ENCODE measurements at regions not wholly inside any gene's neighbourhood (a gene's known extent, or its start where the extent isn't known, plus 50 kb on each side); places are given as distances from the start of the nearest gene placed in this dataset.

- FAIRE-seq (no peak), DNase-seq (ENCODE audit: low read depth in 1 of 2, low spot score in 1 of 2) (no peak), ATAC-seq (no peak)
- POLR2A ChIA-PET: no interaction called here
- no peaks in the 10 kb centered on the region for H3K9me3 ChIP-seq
- H3K27ac ChIP-seq: no peak overlapping the region
- CTCF ChIA-PET: no interaction called here
- TF ChIP-seq CBX2 (IDR thresholded peaks at IDR 0.05; ENCODE audit: borderline replicate concordance, low read depth) (no peak), ELK1 (IDR thresholded peaks at IDR 0.05; ENCODE audit: low read depth, low read length) (no peak), RFX5 (IDR thresholded peaks at IDR 0.05) (no peak), EHMT2 (IDR thresholded peaks at IDR 0.05; ENCODE audit: low read depth) (no peak), NR3C1 (IDR thresholded peaks at IDR 0.05) (no peak)
- H3K4me2 ChIP-seq: no peak overlapping the region
- 5% methylated on average over 1 of the region's 1 CpG for WGBS (ENCODE audit: missing lambda C conversion rate)
- no peak overlapping the region for H3K4me3 ChIP-seq
- H3K4me1 ChIP-seq: no peaks in the 10 kb centered on the region
Observed at GRCh38 chr4:156517546-156517945, 454.1 kb downstream of the PDGFC start.

GRCh38 chr4:156516698-156517097 is 454.9 kb downstream of the PDGFC start:
- Histone ChIP-seq H3K9me3 (no peaks in the 10 kb centered on the region), H3K4me1 (no peaks in the 10 kb centered on the region), H3K4me2 (no peak overlapping the region), H3K27ac (no peak overlapping the region), H3K4me3 (no peak overlapping the region)
- 61% methylated on average over 1 of the region's 1 CpG for WGBS (ENCODE audit: missing lambda C conversion rate)
- ChIA-PET POLR2A (no interaction called here), CTCF (no interaction called here)
- TF ChIP-seq E2F6 (IDR thresholded peaks at IDR 0.05; ENCODE audit: borderline replicate concordance, low read depth) (no peak), SMC3 (IDR thresholded peaks at IDR 0.05) (no peak), MAFK (IDR thresholded peaks at IDR 0.05; ENCODE audit: partially characterized antibody) (no peak), RAD21 (conservative IDR thresholded peaks at IDR 0.05 in 1 of 2, IDR thresholded peaks at IDR 0.05 in 1 of 2) (no peak), ZSCAN20 (CRISPR knock-in tag; IDR thresholded peaks at IDR 0.05) (no peak), NR3C1 (IDR thresholded peaks at IDR 0.05) (no peak), MYC (IDR thresholded peaks at IDR 0.05; ENCODE audit: borderline replicate concordance, low read length) (no peak), RARB (CRISPR knock-in tag; IDR thresholded peaks at IDR 0.05) (no peak), CBX2 (IDR thresholded peaks at IDR 0.05; ENCODE audit: borderline replicate concordance, low read depth) (no peak), FOXS1 (CRISPR knock-in tag; IDR thresholded peaks at IDR 0.05) (no peak), EP300 (IDR thresholded peaks at IDR 0.05) (no peak), MAZ (IDR thresholded peaks at IDR 0.05; ENCODE audit: borderline replicate concordance, low read depth, low read length) (no peak)
- TF ChIP-seq, protein P1, sequence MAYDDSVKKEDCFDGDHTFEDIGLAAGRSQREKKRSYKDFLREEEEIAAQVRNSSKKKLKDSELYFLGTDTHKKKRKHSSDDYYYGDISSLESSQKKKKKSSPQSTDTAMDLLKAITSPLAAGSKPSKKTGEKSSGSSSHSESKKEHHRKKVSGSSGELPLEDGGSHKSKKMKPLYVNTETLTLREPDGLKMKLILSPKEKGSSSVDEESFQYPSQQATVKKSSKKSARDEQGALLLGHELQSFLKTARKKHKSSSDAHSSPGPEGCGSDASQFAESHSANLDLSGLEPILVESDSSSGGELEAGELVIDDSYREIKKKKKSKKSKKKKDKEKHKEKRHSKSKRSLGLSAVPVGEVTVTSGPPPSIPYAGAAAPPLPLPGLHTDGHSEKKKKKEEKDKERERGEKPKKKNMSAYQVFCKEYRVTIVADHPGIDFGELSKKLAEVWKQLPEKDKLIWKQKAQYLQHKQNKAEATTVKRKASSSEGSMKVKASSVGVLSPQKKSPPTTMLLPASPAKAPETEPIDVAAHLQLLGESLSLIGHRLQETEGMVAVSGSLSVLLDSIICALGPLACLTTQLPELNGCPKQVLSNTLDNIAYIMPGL (CRISPR knock-in tag; IDR thresholded peaks at IDR 0.05; ENCODE audit: borderline replicate concordance): no peak
- TF ChIP-seq, protein P2, sequence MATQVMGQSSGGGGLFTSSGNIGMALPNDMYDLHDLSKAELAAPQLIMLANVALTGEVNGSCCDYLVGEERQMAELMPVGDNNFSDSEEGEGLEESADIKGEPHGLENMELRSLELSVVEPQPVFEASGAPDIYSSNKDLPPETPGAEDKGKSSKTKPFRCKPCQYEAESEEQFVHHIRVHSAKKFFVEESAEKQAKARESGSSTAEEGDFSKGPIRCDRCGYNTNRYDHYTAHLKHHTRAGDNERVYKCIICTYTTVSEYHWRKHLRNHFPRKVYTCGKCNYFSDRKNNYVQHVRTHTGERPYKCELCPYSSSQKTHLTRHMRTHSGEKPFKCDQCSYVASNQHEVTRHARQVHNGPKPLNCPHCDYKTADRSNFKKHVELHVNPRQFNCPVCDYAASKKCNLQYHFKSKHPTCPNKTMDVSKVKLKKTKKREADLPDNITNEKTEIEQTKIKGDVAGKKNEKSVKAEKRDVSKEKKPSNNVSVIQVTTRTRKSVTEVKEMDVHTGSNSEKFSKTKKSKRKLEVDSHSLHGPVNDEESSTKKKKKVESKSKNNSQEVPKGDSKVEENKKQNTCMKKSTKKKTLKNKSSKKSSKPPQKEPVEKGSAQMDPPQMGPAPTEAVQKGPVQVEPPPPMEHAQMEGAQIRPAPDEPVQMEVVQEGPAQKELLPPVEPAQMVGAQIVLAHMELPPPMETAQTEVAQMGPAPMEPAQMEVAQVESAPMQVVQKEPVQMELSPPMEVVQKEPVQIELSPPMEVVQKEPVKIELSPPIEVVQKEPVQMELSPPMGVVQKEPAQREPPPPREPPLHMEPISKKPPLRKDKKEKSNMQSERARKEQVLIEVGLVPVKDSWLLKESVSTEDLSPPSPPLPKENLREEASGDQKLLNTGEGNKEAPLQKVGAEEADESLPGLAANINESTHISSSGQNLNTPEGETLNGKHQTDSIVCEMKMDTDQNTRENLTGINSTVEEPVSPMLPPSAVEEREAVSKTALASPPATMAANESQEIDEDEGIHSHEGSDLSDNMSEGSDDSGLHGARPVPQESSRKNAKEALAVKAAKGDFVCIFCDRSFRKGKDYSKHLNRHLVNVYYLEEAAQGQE (IDR thresholded peaks at IDR 0.05): no peak
- DNase-seq (ENCODE audit: low read depth in 1 of 2, low spot score in 1 of 2) (no peak), FAIRE-seq (no peak), ATAC-seq (no peak)

Data from A549 (cell line).